ENCODE measurements at regions not wholly inside any gene's neighbourhood (a gene's known extent, or its start where the extent isn't known, plus 50 kb on each side); places are given as distances from the start of the nearest gene placed in this dataset.

DNA sequence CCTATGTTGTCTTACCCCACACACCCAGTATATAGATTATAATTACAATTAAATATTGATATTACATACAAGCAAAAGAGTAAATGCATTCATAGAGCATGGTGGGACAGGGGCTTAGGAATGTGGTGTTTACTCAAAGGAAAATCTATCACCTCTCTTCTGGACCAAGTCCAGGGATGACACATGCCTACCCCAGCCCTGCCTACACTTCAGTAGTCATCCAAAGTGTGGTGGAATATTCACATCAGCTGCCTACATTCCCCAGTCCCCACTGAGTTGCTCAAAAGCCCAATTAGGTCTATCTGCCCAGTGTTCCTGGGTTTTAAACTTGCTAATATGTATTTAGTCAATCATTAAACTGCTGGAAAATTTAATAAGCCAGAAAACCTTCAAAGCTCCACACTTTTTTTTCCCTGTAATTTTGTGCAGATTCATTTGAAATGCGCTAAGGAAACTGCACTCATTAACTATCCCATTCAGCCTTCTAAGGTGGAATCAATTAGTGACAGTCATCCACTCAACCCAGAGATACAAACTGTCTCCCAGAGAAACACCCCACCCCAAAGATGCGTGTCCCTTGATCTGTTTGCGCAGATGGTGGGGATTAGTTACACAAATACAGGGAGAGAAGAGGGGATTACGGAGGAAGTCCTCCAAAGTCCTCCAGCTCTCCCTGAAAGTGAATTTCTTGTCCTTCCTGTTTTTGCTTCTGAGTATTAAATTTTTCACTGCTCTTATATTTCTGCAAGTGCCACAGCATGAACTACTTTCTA, 91.7 kb upstream of the KDR start:
- TF ChIP-seq, protein P1, sequence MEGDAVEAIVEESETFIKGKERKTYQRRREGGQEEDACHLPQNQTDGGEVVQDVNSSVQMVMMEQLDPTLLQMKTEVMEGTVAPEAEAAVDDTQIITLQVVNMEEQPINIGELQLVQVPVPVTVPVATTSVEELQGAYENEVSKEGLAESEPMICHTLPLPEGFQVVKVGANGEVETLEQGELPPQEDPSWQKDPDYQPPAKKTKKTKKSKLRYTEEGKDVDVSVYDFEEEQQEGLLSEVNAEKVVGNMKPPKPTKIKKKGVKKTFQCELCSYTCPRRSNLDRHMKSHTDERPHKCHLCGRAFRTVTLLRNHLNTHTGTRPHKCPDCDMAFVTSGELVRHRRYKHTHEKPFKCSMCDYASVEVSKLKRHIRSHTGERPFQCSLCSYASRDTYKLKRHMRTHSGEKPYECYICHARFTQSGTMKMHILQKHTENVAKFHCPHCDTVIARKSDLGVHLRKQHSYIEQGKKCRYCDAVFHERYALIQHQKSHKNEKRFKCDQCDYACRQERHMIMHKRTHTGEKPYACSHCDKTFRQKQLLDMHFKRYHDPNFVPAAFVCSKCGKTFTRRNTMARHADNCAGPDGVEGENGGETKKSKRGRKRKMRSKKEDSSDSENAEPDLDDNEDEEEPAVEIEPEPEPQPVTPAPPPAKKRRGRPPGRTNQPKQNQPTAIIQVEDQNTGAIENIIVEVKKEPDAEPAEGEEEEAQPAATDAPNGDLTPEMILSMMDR (IDR thresholded peaks at IDR 0.05) = no peak
- no peak for TF ChIP-seq POLR2AphosphoS5 (IDR thresholded peaks at IDR 0.05)
